22Rv1 (cell line): ENCODE measurements at regions not wholly inside any gene's neighbourhood (a gene's known extent, or its start where the extent isn't known, plus 50 kb on each side); places are given as distances from the start of the nearest gene placed in this dataset.

Source experiments
- ZFX ChIP-seq: fragments of 450-650 bp; IDR thresholded peaks from 2 replicates; pipeline ENCODE4 v1.6.1; 2017; ENCODE audit warnings: antibody characterized with exemption, borderline replicate concordance
- TF ChIP-seq, protein P1 (sequence below): fragments of 450-650 bp; IDR thresholded peaks from 2 replicates; pipeline ENCODE4 v1.5.1; 2017; ENCODE audit warnings: mild to moderate bottlenecking

DNA sequence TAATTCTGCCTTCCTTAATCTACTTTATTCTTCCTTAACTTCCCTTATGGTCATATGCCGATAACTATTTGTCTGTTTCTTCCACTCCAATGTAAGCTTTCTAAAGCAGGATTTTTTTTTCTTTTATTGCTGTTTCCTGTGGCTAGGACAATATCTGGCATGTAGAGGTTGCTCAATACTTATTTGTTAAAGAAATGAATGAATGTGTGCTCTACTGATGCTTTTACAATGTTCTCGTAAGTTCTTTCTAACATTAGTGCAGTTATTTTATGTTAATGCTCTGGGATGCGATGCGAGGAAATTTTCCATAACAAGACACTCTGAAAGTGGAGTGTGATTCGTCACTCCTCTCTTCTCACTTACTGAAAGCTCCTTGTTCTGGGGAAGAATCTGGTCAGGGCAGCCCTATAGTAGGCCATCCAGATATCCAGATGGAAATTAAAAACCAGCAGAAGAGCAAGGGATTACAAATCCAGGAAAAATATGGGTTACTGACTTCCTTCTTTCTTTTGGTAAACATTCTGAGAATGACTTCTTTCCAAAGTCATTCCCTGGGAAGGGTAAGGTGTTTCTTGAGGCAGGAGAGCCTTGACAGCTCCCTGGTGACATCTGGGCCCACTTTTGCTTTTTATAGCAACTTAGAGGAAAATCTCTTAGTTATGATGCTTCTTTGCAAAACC lies 420.4 kb downstream of the PDCD6IP start:
- TF ChIP-seq, protein P1, sequence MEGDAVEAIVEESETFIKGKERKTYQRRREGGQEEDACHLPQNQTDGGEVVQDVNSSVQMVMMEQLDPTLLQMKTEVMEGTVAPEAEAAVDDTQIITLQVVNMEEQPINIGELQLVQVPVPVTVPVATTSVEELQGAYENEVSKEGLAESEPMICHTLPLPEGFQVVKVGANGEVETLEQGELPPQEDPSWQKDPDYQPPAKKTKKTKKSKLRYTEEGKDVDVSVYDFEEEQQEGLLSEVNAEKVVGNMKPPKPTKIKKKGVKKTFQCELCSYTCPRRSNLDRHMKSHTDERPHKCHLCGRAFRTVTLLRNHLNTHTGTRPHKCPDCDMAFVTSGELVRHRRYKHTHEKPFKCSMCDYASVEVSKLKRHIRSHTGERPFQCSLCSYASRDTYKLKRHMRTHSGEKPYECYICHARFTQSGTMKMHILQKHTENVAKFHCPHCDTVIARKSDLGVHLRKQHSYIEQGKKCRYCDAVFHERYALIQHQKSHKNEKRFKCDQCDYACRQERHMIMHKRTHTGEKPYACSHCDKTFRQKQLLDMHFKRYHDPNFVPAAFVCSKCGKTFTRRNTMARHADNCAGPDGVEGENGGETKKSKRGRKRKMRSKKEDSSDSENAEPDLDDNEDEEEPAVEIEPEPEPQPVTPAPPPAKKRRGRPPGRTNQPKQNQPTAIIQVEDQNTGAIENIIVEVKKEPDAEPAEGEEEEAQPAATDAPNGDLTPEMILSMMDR: no peak
- no peak for TF ChIP-seq ZFX
